Stimulated activated CD8-positive, alpha-beta memory T cell treated with anti-CD3 and anti-CD28 coated beads, Interleukin-15, amount 100 ng/mL, for 24 hours (primary cell): ENCODE measurements at regions not wholly inside any gene's neighbourhood (a gene's known extent, or its start where the extent isn't known, plus 50 kb on each side); places are given as distances from the start of the nearest gene placed in this dataset.

Source experiments
- DNase-seq: peaks from one replicate; pipeline ENCODE4 v3.0.0-alpha.2; 2020; ENCODE audit warnings: low read depth

GRCh38 chr20:20933142-20933958 is 172.8 kb downstream of the LINC00237 start:
- DNase-seq, result no peak

GRCh38 chr20:20932156-20932555 is 174.0 kb downstream of the LINC00237 start:
- DNase-seq, result no peak

- DNase-seq, result no peak
Measured at GRCh38 chr20:20931632-20932031, 174.5 kb downstream of the LINC00237 start.

GRCh38 chr20:20931024-20931423 is 175.1 kb downstream of the LINC00237 start:
- no peak for DNase-seq

GRCh38 chr20:20930500-20930899 is 175.7 kb downstream of the LINC00237 start:
- no peak for DNase-seq

- DNase-seq, result no peak
Measured at GRCh38 chr20:20929341-20929740, 176.8 kb downstream of the LINC00237 start.

GRCh38 chr20:20926222-20926905 is 179.8 kb downstream of the LINC00237 start:
- DNase-seq, result no peak

GRCh38 chr20:20920433-20920832 is 185.7 kb downstream of the LINC00237 start:
- DNase-seq, result no peak

GRCh38 chr20:20915844-20916243 is 190.3 kb downstream of the LINC00237 start:
- DNase-seq, result no peak

GRCh38 chr20:20904501-20904831 is 192.0 kb upstream of the RALGAPA2 start:
- no peak for DNase-seq

GRCh38 chr20:20903773-20904500 is 191.5 kb upstream of the RALGAPA2 start:
- no peak for DNase-seq

GRCh38 chr20:20897922-20898321 is 185.5 kb upstream of the RALGAPA2 start:
- no peak for DNase-seq

- no peak for DNase-seq
Measured at GRCh38 chr20:20897145-20897544, 184.7 kb upstream of the RALGAPA2 start.

GRCh38 chr20:20896606-20897005 is 184.2 kb upstream of the RALGAPA2 start:
- no peak for DNase-seq

- DNase-seq, result no peak
Measured at GRCh38 chr20:20895537-20895936, 183.1 kb upstream of the RALGAPA2 start.

- no peak for DNase-seq
Measured at GRCh38 chr20:20894753-20895152, 182.3 kb upstream of the RALGAPA2 start.

GRCh38 chr20:20894280-20894679 is 181.8 kb upstream of the RALGAPA2 start:
- DNase-seq, result no peak

- no peak for DNase-seq
Measured at GRCh38 chr20:20892328-20892727, 179.9 kb upstream of the RALGAPA2 start.

GRCh38 chr20:20890751-20891150 is 178.3 kb upstream of the RALGAPA2 start:
- no peak for DNase-seq

GRCh38 chr20:20888936-20889335 is 176.5 kb upstream of the RALGAPA2 start:
- no peak for DNase-seq

- no peak for DNase-seq
Measured at GRCh38 chr20:20888266-20888656, 175.8 kb upstream of the RALGAPA2 start.

GRCh38 chr20:20887593-20888265 is 175.3 kb upstream of the RALGAPA2 start:
- no peak for DNase-seq
